Gastrocnemius medialis (tissue), 4 donors: ENCODE measurements at regions not wholly inside any gene's neighbourhood (a gene's known extent, or its start where the extent isn't known, plus 50 kb on each side); places are given as distances from the start of the nearest gene placed in this dataset.

Experiments
- ATAC-seq, 2 donors: fragments of 150-250 bp; one replicate each; pipeline ENCODE4 v1.9.1; 2016
- DNase-seq, 2 donors: peaks; one replicate each; pipeline ENCODE4 v3.0.0-alpha.2; 2019
- H3K27ac ChIP-seq, 4 donors: fragments of 200-600 bp; sonication (generic); 1 replicate in 1 of 4; 2 replicates in 3 of 4; pipeline ENCODE4 v1.5.1; 2016 to 2018; ENCODE audit warnings: mild to moderate bottlenecking in 2 of 4, moderate library complexity in 1 of 4
- H3K27me3 ChIP-seq, 3 donors: fragments of 200-600 bp; sonication (generic) in 2 of 3; 1 replicate in 1 of 3; 2 replicates in 2 of 3; pipeline versions ENCODE4 v1.5.1 to v1.6.0; 2016 to 2019; ENCODE audit warnings: mild to moderate bottlenecking in 1 of 3, moderate library complexity in 1 of 3
- H3K36me3 ChIP-seq, 2 donors: fragments of 200-600 bp; sonication (generic) in 1 of 2; one replicate each; pipeline ENCODE4 v1.5.1; 2017 to 2018
- H3K4me1 ChIP-seq, 2 donors: fragments of 200-600 bp; sonication (generic) in 1 of 2; one replicate each; pipeline ENCODE4 v1.5.1; 2016 to 2017; ENCODE audit warnings: mild to moderate bottlenecking in 2 of 2
- H3K4me3 ChIP-seq, 4 donors: fragments of 200-600 bp; sonication (generic) in 3 of 4; 1 replicate in 1 of 4; 2 replicates in 3 of 4; pipeline ENCODE4 v1.5.1; 2016 to 2019; ENCODE audit warnings: mild to moderate bottlenecking in 2 of 4
- H3K9me3 ChIP-seq, 3 donors: fragments of 200-600 bp; sonication (generic) in 2 of 3; 1 replicate in 1 of 3; 2 replicates in 2 of 3; pipeline ENCODE4 v1.5.1; 2016 to 2019
- CTCF ChIP-seq, 5 experiments: fragments of 450-650 bp in 3 of 5; fragments of 200-600 bp in 2 of 5; sonication (generic) in 2 of 5; IDR thresholded peaks in 4 of 5; conservative IDR thresholded peaks in 1 of 5; 1 replicate in 4 of 5; 2 replicates in 1 of 5; pipeline ENCODE4 v1.5.1; 2016 to 2019; ENCODE audit warnings: antibody characterized with exemption in 5 of 5, mild to moderate bottlenecking in 3 of 5, moderate library complexity in 3 of 5
- POLR2A ChIP-seq, 2 donors: fragments of 450-650 bp; IDR thresholded peaks; one replicate each; pipeline ENCODE4 v1.6.1; 2017; ENCODE audit warnings: antibody characterized with exemption in 2 of 2, mild to moderate bottlenecking in 2 of 2, moderate library complexity in 2 of 2
- in situ Hi-C, 4 donors: fragments of 200-750 bp; cut with MboI; loops; one replicate each; pipeline versions ENCODE4 v1.15.0 to v1.8.0; 2017; ENCODE audit warnings: low sequenced_read_pairs in 4 of 4
- intact Hi-C: fragments of 100-400 bp; cut with DNase I; formaldehyde crosslinking; loops from one replicate; pipeline ENCODE4 v1.15.1; 2023; ENCODE audit warnings: low total_unique reads

GRCh38 chr12:24500421-24500820 lies 448.5 kb downstream of the BCAT1 start:
- intact Hi-C loops = no loop called here
- Histone ChIP-seq H3K27me3 (no peaks in the 10 kb centered on the region), H3K4me3 (no peak overlapping the region), H3K4me1 (peaks cover 0 to 5% of the 10 kb centered on the region in 2 donors), H3K9me3 (no peaks in the 10 kb centered on the region), H3K36me3 (no peaks in the 10 kb centered on the region), H3K27ac (peak overlapping the region in 2 of 4 donors; percentile 41 to 55)
- in situ Hi-C loops = no loop called here
- no peak for ATAC-seq
- TF ChIP-seq CTCF (IDR thresholded peaks at IDR 0.05 in 4 of 5, conservative IDR thresholded peaks at IDR 0.05 in 1 of 5) = no peak
- no peak for TF ChIP-seq POLR2A (IDR thresholded peaks at IDR 0.05)
- DNase-seq = no peak

DNA sequence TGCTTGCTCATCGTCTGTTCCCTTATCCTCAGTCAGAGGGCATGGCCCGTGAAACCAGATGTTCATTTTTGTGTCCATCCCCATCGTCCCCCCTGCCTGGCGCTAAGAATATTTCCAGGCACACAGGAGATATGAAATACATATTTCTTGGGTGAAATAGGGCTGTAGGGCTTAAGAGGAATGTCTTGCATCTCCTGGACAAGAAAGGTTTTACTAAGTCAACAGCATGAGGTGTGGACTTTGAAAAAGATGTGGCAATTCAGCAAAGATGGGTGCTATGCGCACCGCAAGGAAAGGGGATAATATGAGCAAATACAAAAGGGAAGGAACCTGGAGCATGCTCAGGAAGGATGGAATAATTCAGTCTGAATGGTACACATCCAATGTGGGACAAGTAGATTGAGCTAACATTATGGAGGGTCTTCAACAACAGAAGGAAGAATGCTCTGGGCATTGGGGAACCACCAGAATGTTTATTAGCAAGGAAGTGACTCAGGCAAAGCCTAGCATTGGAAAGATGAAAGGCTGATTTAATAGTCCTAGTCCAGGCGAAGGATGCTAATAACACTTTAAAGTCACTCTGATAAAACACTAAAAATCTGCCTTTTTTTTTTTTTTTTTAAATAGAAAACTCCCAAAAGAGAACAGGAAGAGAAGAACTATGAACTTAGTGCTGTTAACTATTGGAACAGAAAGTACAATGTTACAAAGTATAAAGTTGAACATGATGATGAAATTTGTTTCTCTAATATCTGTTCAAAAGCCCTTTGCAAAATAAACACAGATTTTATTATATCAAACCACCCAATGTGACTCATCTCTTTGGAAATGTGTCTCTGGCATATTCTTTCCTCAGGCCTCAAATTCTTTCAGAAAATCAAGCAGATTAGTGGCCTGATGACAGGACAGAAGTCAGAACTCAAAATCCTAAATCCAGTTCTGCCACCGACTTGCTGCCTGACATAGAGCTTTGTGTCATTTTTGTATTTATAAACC lies 449.5 kb downstream of the BCAT1 start:
- TF ChIP-seq POLR2A (IDR thresholded peaks at IDR 0.05) = no peak
- no peak for TF ChIP-seq CTCF (IDR thresholded peaks at IDR 0.05 in 4 of 5, conservative IDR thresholded peaks at IDR 0.05 in 1 of 5)
- ATAC-seq (peak; percentile 74 to 84), DNase-seq (no peak)
- Histone ChIP-seq H3K27ac (peak overlapping the region; percentile 24 to 57 (median 50)), H3K9me3 (no peaks in the 10 kb centered on the region), H3K36me3 (no peaks in the 10 kb centered on the region), H3K4me3 (no peak overlapping the region), H3K4me1 (peaks cover 0 to 5% of the 10 kb centered on the region in 2 donors), H3K27me3 (no peaks in the 10 kb centered on the region)
- in situ Hi-C loops (no loop called here), intact Hi-C loops (no loop called here)

- Histone ChIP-seq H3K27ac (peak overlapping the region in 1 of 4 donors; percentile 27), H3K27me3 (no peaks in the 10 kb centered on the region), H3K4me1 (peaks cover 0 to 5% of the 10 kb centered on the region in 2 donors), H3K4me3 (no peak overlapping the region), H3K9me3 (no peaks in the 10 kb centered on the region), H3K36me3 (no peaks in the 10 kb centered on the region)
- no peak for TF ChIP-seq CTCF (IDR thresholded peaks at IDR 0.05 in 4 of 5, conservative IDR thresholded peaks at IDR 0.05 in 1 of 5)
- intact Hi-C loops (no loop called here), in situ Hi-C loops (no loop called here)
- ATAC-seq = peak in 1 of 2 donors; percentile 33
- no peak for DNase-seq
Observed at GRCh38 chr12:24496755-24497154, 452.1 kb downstream of the BCAT1 start.

GRCh38 chr12:24494401-24494800 lies 454.5 kb downstream of the BCAT1 start:
- no peak overlapping the region for H3K27ac ChIP-seq
- no peak for TF ChIP-seq POLR2A (IDR thresholded peaks at IDR 0.05)
- TF ChIP-seq CTCF (IDR thresholded peaks at IDR 0.05 in 4 of 5, conservative IDR thresholded peaks at IDR 0.05 in 1 of 5) = no peak
- in situ Hi-C loops = no loop called here

More at GRCh38 chr12:24494401-24494800, 454.5 kb downstream of the BCAT1 start:
- H3K9me3 ChIP-seq = no peaks in the 10 kb centered on the region
- DNase-seq (no peak), ATAC-seq (no peak)
- no peaks in the 10 kb centered on the region for H3K27me3 ChIP-seq
- no peak overlapping the region for H3K4me3 ChIP-seq
- H3K4me1 ChIP-seq = peaks cover 0 to 5% of the 10 kb centered on the region in 2 donors
- no peaks in the 10 kb centered on the region for H3K36me3 ChIP-seq
- intact Hi-C loops = no loop called here
